HFFc6 (cell line): ENCODE measurements at regions not wholly inside any gene's neighbourhood (a gene's known extent, or its start where the extent isn't known, plus 50 kb on each side); places are given as distances from the start of the nearest gene placed in this dataset.

Experiments
- DNase-seq: peaks from one replicate; pipeline ENCODE4 v3.0.0-alpha.2; 2018
- H3K27ac Mint-ChIP-seq: 2 replicates; pipeline ENCODE4 v1.8.0; 2020; ENCODE audit warnings: mild to moderate bottlenecking, mixed read lengths
- H3K27me3 Mint-ChIP-seq: 2 replicates; pipeline ENCODE4 v1.8.0; 2021; ENCODE audit warnings: mild to moderate bottlenecking, moderate library complexity, mixed read lengths; ENCODE audit not compliant: insufficient read depth
- H3K36me3 Mint-ChIP-seq: 2 replicates; pipeline ENCODE4 v1.8.0; 2021; ENCODE audit warnings: low read depth, mixed read lengths
- H3K4me1 Mint-ChIP-seq: 2 replicates; pipeline ENCODE4 v1.8.0; 2020; ENCODE audit warnings: low read depth, mixed read lengths
- H3K4me3 Mint-ChIP-seq: 2 replicates; pipeline ENCODE4 v1.8.0; 2020; ENCODE audit warnings: mild to moderate bottlenecking, moderate library complexity, mixed read lengths
- H3K9me3 Mint-ChIP-seq: 2 replicates; pipeline ENCODE4 v1.8.0; 2020; ENCODE audit warnings: mild to moderate bottlenecking, mixed read lengths
- TF ChIP-seq, protein P1 (sequence below): fragments of 200-600 bp; sonication (generic); IDR thresholded peaks from 2 replicates; pipeline ENCODE4 v1.5.0; 2021; ENCODE audit warnings: antibody characterized with exemption, mild to moderate bottlenecking

DNA sequence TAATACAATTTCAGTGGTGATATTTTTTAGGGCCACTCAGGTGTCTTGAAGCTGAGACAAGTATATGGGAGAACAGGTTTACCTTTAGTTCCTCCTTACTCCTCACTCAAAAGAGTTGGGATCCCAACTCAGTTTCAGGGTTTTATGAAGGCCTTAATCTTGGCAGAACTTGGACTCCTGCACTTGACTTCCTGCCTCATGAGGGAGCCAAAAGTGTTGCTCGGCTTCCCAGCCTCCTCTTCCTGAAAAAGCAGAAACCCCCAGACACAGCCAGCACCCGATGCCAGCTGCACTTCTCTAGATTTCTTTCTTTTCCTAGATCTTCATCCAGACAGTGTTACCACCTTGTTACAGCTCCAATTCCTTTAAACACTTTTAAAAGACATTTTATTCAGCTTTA, 70.8 kb upstream of the TMPRSS2 start:
- Mint-ChIP-seq H3K9me3 (peaks cover 21% of the 10 kb centered on the region), H3K4me3 (no peak overlapping the region), H3K27me3 (peaks cover 7% of the 10 kb centered on the region), H3K27ac (no peak overlapping the region), H3K4me1 (no peaks in the 10 kb centered on the region), H3K36me3 (peaks cover 5% of the 10 kb centered on the region; the same call in 1 of the 2 replicates)
- DNase-seq = no peak
- TF ChIP-seq, protein P1, sequence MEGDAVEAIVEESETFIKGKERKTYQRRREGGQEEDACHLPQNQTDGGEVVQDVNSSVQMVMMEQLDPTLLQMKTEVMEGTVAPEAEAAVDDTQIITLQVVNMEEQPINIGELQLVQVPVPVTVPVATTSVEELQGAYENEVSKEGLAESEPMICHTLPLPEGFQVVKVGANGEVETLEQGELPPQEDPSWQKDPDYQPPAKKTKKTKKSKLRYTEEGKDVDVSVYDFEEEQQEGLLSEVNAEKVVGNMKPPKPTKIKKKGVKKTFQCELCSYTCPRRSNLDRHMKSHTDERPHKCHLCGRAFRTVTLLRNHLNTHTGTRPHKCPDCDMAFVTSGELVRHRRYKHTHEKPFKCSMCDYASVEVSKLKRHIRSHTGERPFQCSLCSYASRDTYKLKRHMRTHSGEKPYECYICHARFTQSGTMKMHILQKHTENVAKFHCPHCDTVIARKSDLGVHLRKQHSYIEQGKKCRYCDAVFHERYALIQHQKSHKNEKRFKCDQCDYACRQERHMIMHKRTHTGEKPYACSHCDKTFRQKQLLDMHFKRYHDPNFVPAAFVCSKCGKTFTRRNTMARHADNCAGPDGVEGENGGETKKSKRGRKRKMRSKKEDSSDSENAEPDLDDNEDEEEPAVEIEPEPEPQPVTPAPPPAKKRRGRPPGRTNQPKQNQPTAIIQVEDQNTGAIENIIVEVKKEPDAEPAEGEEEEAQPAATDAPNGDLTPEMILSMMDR = no peak

DNA sequence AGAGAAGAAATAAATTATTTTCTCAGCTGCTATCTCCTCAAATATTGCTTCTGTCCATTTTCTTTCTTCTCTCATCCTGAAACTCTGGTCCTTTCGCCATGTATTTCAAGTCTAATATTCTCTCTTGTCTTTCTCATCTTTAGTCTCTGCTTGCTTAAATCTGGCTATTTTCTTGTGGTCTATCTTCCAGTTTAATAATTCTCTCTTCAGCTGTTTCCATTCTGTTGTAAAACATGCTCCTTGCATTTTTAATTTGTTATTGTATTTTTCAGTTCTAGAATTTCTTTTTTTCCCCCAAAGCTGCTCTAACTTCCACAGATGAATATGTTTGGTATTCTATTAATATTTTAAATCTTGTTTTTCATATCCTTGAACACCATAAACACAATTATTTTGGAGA, 70.1 kb upstream of the TMPRSS2 start:
- H3K27me3 Mint-ChIP-seq = peaks cover 7% of the 10 kb centered on the region
- H3K4me1 Mint-ChIP-seq = no peaks in the 10 kb centered on the region
- H3K27ac Mint-ChIP-seq = no peak overlapping the region
- H3K4me3 Mint-ChIP-seq = no peak overlapping the region
- no peak for DNase-seq
- TF ChIP-seq, protein P1 = no peak
- H3K36me3 Mint-ChIP-seq = peaks cover 5% of the 10 kb centered on the region; the same call in 1 of the 2 replicates
- H3K9me3 Mint-ChIP-seq = peaks cover 21% of the 10 kb centered on the region

DNA sequence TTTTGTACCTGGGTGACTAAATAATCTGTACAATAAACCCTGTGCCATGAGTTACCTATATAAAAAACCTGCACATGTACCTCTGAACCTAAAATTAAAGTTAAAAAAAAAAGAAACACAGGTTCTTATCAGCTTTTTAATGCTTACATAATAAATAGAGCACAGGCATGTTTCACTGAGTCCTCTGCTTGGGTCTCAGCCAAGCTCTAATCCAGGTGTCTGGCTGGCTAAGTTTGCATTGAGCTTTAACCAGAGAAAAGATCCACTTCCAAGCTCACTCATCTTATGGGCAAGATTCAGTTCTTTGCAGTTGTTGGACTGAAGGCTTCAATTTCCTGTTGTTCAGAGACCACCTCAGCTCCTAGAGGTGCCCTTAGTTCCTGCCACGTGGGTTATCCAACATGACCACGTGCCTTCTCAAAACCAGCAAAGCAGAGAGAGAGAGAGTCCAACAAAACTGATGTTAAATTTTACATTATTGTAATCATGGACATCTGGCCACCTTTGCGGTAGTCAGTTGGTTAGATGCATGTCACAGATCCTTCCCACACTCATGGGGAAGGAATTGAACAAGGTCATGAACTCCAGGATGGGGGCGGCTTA, 68.2 kb upstream of the TMPRSS2 start:
- Mint-ChIP-seq H3K9me3 (peaks cover 21% of the 10 kb centered on the region), H3K27me3 (no peaks in the 10 kb centered on the region), H3K4me1 (no peaks in the 10 kb centered on the region), H3K27ac (no peak overlapping the region), H3K4me3 (no peak overlapping the region), H3K36me3 (peaks cover 5% of the 10 kb centered on the region; the same call in 1 of the 2 replicates)
- DNase-seq = no peak
- TF ChIP-seq, protein P1 = no peak

DNA sequence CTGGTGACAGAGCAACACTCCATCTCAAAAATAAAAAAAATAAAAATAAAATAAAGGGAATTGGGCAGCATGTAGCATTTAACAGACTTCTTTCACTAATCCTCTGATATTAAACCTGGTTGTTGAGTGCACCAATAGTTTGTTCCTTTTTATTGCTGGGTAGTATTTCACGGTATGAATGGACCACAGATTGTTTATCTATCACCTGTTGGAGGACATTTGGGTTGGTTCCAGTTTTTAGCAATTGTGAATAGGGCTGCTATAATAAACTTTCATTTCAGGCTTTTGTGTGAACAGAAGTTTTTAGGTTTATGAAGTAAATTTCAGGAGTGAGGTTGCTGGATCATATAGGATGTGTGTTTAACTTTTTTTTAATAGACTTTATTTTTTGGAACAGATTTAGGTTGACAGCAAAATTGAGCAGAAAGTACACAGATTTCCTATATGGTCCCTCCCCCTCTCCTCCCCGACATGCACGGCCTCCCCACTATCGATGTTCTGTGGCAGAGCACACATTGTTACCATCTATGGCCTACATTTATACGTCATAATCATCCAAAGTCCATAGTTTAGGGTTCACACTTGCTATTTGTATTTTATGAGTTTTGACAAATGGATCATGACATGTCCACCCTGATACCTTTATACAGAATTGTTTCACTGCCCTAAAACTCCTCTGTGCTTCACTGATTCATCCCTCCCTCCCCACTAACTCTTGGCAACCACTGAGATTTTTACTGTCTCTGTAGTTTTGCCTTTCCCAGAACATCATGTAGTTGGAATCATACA, 66.1 kb upstream of the TMPRSS2 start:
- Mint-ChIP-seq H3K27me3 (peaks cover 5% of the 10 kb centered on the region; the same call in 1 of the 2 replicates), H3K4me1 (no peaks in the 10 kb centered on the region), H3K4me3 (no peak overlapping the region), H3K9me3 (peaks cover 19% of the 10 kb centered on the region), H3K27ac (no peak overlapping the region), H3K36me3 (peaks cover 5% of the 10 kb centered on the region; the same call in 1 of the 2 replicates)
- TF ChIP-seq, protein P1 = no peak
- no peak for DNase-seq

DNA sequence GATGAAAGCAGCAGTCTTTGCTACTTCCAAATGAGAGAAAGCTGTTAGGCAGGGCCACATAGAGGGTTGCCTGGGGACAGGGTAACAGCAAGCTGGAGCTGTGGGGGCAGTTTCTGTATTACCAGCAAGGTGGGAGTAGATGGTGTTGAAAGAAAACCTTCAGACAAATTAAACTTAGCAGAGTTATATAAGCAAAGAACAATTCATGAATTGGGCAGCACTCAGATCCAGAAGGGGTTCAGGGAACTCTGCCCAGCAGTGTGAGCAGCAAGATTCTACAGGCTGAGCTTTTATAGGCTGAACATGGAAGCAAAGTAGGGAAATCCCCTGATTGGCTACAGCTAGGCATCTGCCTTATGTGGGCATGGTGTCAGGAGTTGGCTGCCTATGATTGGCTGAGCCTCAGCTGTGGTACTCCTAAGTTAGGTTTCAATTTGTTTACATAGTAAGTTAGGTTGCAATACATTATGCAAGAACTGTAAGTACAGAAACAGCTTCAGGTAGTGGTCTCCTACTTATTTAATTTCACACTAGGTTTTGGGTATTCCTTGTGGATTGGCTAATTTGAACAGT, 64.1 kb upstream of the TMPRSS2 start:
- H3K27me3 Mint-ChIP-seq = peaks cover 13% of the 10 kb centered on the region
- no peaks in the 10 kb centered on the region for H3K4me1 Mint-ChIP-seq
- TF ChIP-seq, protein P1 = no peak
- no peaks in the 10 kb centered on the region for H3K36me3 Mint-ChIP-seq
- DNase-seq = no peak
- H3K4me3 Mint-ChIP-seq = no peak overlapping the region
- no peaks in the 10 kb centered on the region; the same call in 1 of the 2 replicates for H3K9me3 Mint-ChIP-seq
- H3K27ac Mint-ChIP-seq = no peak overlapping the region
